Endothelial cell of umbilical vein (primary cell): ENCODE measurements at regions not wholly inside any gene's neighbourhood (a gene's known extent, or its start where the extent isn't known, plus 50 kb on each side); places are given as distances from the start of the nearest gene placed in this dataset.

Source experiments
- BruUV-seq: library from RNA; stranded (reverse); fragments of 400-500 nt; replicated peaks from 2 replicates; lab custom pipeline; 2021; lab: Mats Ljungman, UMichigan
- CTCF ChIA-PET: fragments of 300-600, 350-600 bp; sonication (Branson Sonifier 250); formaldehyde crosslinking; loops from one replicate; lab custom pipeline; 2021; ENCODE audit warnings: antibody characterized with exemption, inconsistent platforms; lab: Charles Lee
- POLR2A ChIA-PET: fragments of 300-600, 350-600 bp; sonication (Branson Sonifier 250); formaldehyde crosslinking; loops from one replicate; lab custom pipeline; 2021; ENCODE audit warnings: antibody characterized with exemption, inconsistent platforms; lab: Charles Lee
- DNase-seq: peaks from one replicate; pipeline ENCODE4 v3.0.0-alpha.2; 2011; ENCODE audit warnings: low read depth, low spot score
- FAIRE-seq: peaks from 2 replicates; lab custom pipeline; 2011; peaks lifted over from hg19 to GRCh38; lab: Jason Lieb, UNC
- H2AFZ ChIP-seq: 2 replicates; pipeline ENCODE4 v1.6.0; 2012; ENCODE audit warnings: low read depth, low read length, control low read depth, inconsistent platforms
- H3K27ac ChIP-seq: 2 replicates; pipeline ENCODE4 v1.5.1; 2011; ENCODE audit warnings: low read depth, mild to moderate bottlenecking, control low read depth, low read length, moderate library complexity; ENCODE audit not compliant: insufficient read depth
- H3K27me3 ChIP-seq, 2 experiments: 2 replicates each; pipeline versions ENCODE4 v1.6.0 to v1.6.1; 2011; ENCODE audit warnings: low read length in 2 of 2, mixed read lengths in 1 of 2; ENCODE audit not compliant: control insufficient read depth in 2 of 2, insufficient read depth in 2 of 2
- H3K36me3 ChIP-seq, 2 experiments: 2 replicates in 1 of 2; 3 replicates in 1 of 2; pipeline ENCODE4 v1.5.1; 2011; ENCODE audit warnings: low read length in 2 of 2, mild to moderate bottlenecking in 1 of 2, moderate library complexity in 1 of 2; ENCODE audit not compliant: control insufficient read depth in 2 of 2, insufficient read depth in 2 of 2; ENCODE audit errors: extremely low read depth in 1 of 2
- H3K4me1 ChIP-seq: 3 replicates; pipeline ENCODE4 v1.5.1; 2011; ENCODE audit warnings: mild to moderate bottlenecking, low read length; ENCODE audit not compliant: control insufficient read depth, insufficient read depth; ENCODE audit errors: extremely low read depth
- H3K4me2 ChIP-seq: 2 replicates; pipeline ENCODE4 v1.6.1; 2011; ENCODE audit warnings: low read length, control low read depth, mixed read lengths; ENCODE audit not compliant: insufficient read depth
- H3K4me3 ChIP-seq, 3 experiments: fragments of 200-600 bp in 1 of 3; sonication (generic), shearing (Covaris generic) in 1 of 3; replicated peaks in 1 of 3; 2 replicates each; pipeline ENCODE4 v1.5.1; 2011 to 2016; ENCODE audit warnings: control low read depth in 3 of 3, low read length in 3 of 3, mild to moderate bottlenecking in 2 of 3, inconsistent platforms in 1 of 3, low read depth in 1 of 3, moderate library complexity in 1 of 3; ENCODE audit not compliant: insufficient read depth in 1 of 3
- H3K79me2 ChIP-seq: 2 replicates; pipeline ENCODE4 v1.6.0; 2012; ENCODE audit warnings: low read length, inconsistent platforms; ENCODE audit not compliant: control insufficient read depth, insufficient read depth
- H3K9ac ChIP-seq: replicated peaks from 2 replicates; pipeline ENCODE3; 2011; ENCODE audit warnings: low read length, control low read depth; ENCODE audit not compliant: insufficient read depth; ENCODE audit errors: extremely low read depth
- H3K9me1 ChIP-seq: replicated peaks from 3 replicates; pipeline ENCODE4 v1.6.0; 2011; ENCODE audit warnings: mild to moderate bottlenecking, low read length; ENCODE audit not compliant: control insufficient read depth, insufficient read depth; ENCODE audit errors: extremely low read depth
- H3K9me3 ChIP-seq: replicated peaks from 2 replicates; pipeline ENCODE4 v1.5.1; 2012; ENCODE audit warnings: low read length, inconsistent platforms; ENCODE audit not compliant: control insufficient read depth, insufficient read depth
- H4K20me1 ChIP-seq: replicated peaks from 2 replicates; pipeline ENCODE3; 2011; ENCODE audit warnings: mild to moderate bottlenecking, low read length; ENCODE audit not compliant: control insufficient read depth, insufficient read depth; ENCODE audit errors: extremely low read depth
- CTCF ChIP-seq, 2 donors: IDR thresholded peaks; 1 replicate in 1 of 2; 2 replicates in 1 of 2; pipeline ENCODE4 v1.5.1; 2011; ENCODE audit warnings: low read length in 2 of 2, mild to moderate bottlenecking in 2 of 2, moderate library complexity in 2 of 2, control low read depth in 1 of 2, inconsistent platforms in 1 of 2, low read depth in 1 of 2; ENCODE audit not compliant: insufficient read depth in 1 of 2; ENCODE audit errors: extremely low read depth in 1 of 2
- EZH2 ChIP-seq: IDR thresholded peaks from 2 replicates; pipeline ENCODE4 v1.6.1; 2012; ENCODE audit warnings: borderline replicate concordance, low read depth, mild to moderate bottlenecking, moderate library complexity, low read length, inconsistent platforms; ENCODE audit not compliant: severe bottlenecking
- FOS ChIP-seq: IDR thresholded peaks from 2 replicates; pipeline ENCODE4 v1.6.1; 2011; ENCODE audit warnings: mild to moderate bottlenecking, low read length, moderate library complexity, borderline replicate concordance; ENCODE audit not compliant: insufficient read depth
- GATA2 ChIP-seq: IDR thresholded peaks from 2 replicates; pipeline ENCODE4 v1.7.0; 2011; ENCODE audit warnings: low read depth, mild to moderate bottlenecking, moderate library complexity, mixed read lengths, low read length; ENCODE audit not compliant: insufficient read length, insufficient read depth
- JUN ChIP-seq: IDR thresholded peaks from 2 replicates; pipeline ENCODE4 v1.6.1; 2011; ENCODE audit warnings: borderline replicate concordance, low read depth; ENCODE audit not compliant: insufficient read length, insufficient read depth
- MYC ChIP-seq: IDR thresholded peaks from one replicate; pipeline ENCODE4 v1.6.1; 2011; ENCODE audit warnings: mild to moderate bottlenecking, low read depth, low read length
- POLR2AphosphoS5 ChIP-seq: IDR thresholded peaks from 2 replicates; pipeline ENCODE4 v1.6.1; 2012; ENCODE audit warnings: low read depth, mild to moderate bottlenecking, control low read depth, low read length, moderate library complexity; ENCODE audit not compliant: insufficient read depth
- dilution Hi-C: fragments of 300-500 bp; cut with MboI; formaldehyde crosslinking; loops from one replicate; pipeline ENCODE4 v1.15.0; 2019; ENCODE audit warnings: low sequenced_read_pairs; ENCODE audit not compliant: extremely low pct_ligation_motif_present
- intact Hi-C: fragments of 100-400 bp; cut with micrococcal nuclease; formaldehyde crosslinking; loops from one replicate; pipeline ENCODE4 v1.10.0; 2022
- TF ChIP-seq, protein P1 (sequence below): IDR thresholded peaks from 2 replicates; pipeline ENCODE4 v1.6.1; 2011; ENCODE audit not compliant: insufficient read depth, insufficient read length

DNA sequence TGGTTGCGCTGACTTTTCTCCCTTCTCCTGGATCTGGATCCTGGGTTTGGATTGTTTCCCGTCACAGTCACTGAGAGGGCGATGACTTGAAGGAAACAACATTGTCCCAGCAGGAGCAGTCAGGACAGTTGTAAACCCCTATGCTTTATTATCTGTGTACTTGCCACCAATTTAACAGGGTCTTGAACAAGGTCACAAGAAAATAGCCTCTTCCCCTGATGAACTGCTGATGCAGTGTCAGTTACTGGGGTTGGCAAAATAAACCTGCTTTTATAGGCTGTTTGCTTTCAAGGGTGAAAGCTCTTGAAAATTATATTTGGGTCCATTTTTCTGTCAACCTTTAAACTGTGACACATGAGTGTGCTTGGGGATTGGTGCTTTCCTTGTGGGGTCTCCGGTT, 238.9 kb downstream of the ACTR3B start:
- Histone ChIP-seq H3K4me1 (no peaks in the 10 kb centered on the region), H3K27me3 (no peaks in the 10 kb centered on the region), H3K27ac (no peak overlapping the region), H3K9ac (no peak overlapping the region), H3K36me3 (no peaks in the 10 kb centered on the region), H3K9me1 (no peaks in the 10 kb centered on the region), H3K79me2 (no peaks in the 10 kb centered on the region), H4K20me1 (no peaks in the 10 kb centered on the region), H3K4me3 (no peak overlapping the region), H3K4me2 (no peak overlapping the region), H2AFZ (no peak overlapping the region), H3K9me3 (peaks cover 1% of the 10 kb centered on the region)
- dilution Hi-C loops (no loop called here), intact Hi-C loops (no loop called here)
- TF ChIP-seq POLR2AphosphoS5 (no peak), GATA2 (no peak), EZH2 (no peak), JUN (no peak), CTCF (IDR thresholded peaks at IDR 0.05; ENCODE audit: extremely low read depth in 1 of 2, insufficient read depth in 1 of 2, low read depth in 1 of 2, low read length in 2 of 2) (no peak), MYC (no peak), FOS (no peak)
- TF ChIP-seq, protein P1, sequence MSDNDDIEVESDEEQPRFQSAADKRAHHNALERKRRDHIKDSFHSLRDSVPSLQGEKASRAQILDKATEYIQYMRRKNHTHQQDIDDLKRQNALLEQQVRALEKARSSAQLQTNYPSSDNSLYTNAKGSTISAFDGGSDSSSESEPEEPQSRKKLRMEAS, result no peak
- no TSS peak for BruUV-seq
- ChIA-PET CTCF (no interaction called here), POLR2A (no interaction called here)
- FAIRE-seq (no peak), DNase-seq (no peak)
